HUDEP-2 (cell line): ENCODE measurements at regions not wholly inside any gene's neighbourhood (a gene's known extent, or its start where the extent isn't known, plus 50 kb on each side); places are given as distances from the start of the nearest gene placed in this dataset.
"Not testable (repeated sequence)": the region's sequence is repeated elsewhere in the genome, so short reads cannot be mapped to it uniquely, and the experiment has no call there.

Experiments
- DNase-seq, 76 experiments: peaks; one replicate each; lab custom pipeline; 2025; ENCODE audit not compliant: unreplicated experiment in 76 of 76; lab: John Stamatoyannopoulos, UW

- peak in 1 of 76 experiments; percentile 17 for DNase-seq
These were observed 50.2 kb upstream of the CPNE4 start for GRCh38 chr3:132084982-132085381.

- no peak for DNase-seq
These were observed 52.5 kb upstream of the CPNE4 start for GRCh38 chr3:132087356-132087755.

- no peak for DNase-seq
These were observed 53.5 kb upstream of the CPNE4 start for GRCh38 chr3:132088291-132088690.

- no peak for DNase-seq
These were observed 56.1 kb upstream of the CPNE4 start for GRCh38 chr3:132090921-132091320.

GRCh38 chr3:132116601-132117000 lies 81.8 kb upstream of the CPNE4 start:
- DNase-seq, result no peak

- no peak for DNase-seq
These were observed 82.8 kb upstream of the CPNE4 start for GRCh38 chr3:132117642-132118041.

GRCh38 chr3:132119531-132119930 lies 84.7 kb upstream of the CPNE4 start:
- no peak for DNase-seq

- DNase-seq, result no peak
These were observed 89.3 kb upstream of the CPNE4 start for GRCh38 chr3:132124096-132124495.

GRCh38 chr3:132124651-132125284 lies 90.0 kb upstream of the CPNE4 start:
- DNase-seq, result no peak

- no peak for DNase-seq
These were observed 99.8 kb upstream of the CPNE4 start for GRCh38 chr3:132134611-132135010.

GRCh38 chr3:132135628-132136333 lies 101.0 kb upstream of the CPNE4 start:
- no peak for DNase-seq

GRCh38 chr3:132136334-132136716 lies 101.5 kb upstream of the CPNE4 start:
- no peak for DNase-seq

GRCh38 chr3:132136902-132137301 lies 102.1 kb upstream of the CPNE4 start:
- DNase-seq, result not testable (repeated sequence)

- peak in 3 of 76 experiments; percentile 1 to 3 (median 2) for DNase-seq
These were observed 111.0 kb upstream of the CPNE4 start for GRCh38 chr3:132145833-132146232.

GRCh38 chr3:132154619-132155018 lies 119.8 kb upstream of the CPNE4 start:
- DNase-seq, result no peak

GRCh38 chr3:132159145-132159544 lies 124.3 kb upstream of the CPNE4 start:
- DNase-seq, result no peak

- DNase-seq, result no peak
These were observed 125.4 kb upstream of the CPNE4 start for GRCh38 chr3:132160198-132160597.

- no peak for DNase-seq
These were observed 126.8 kb upstream of the CPNE4 start for GRCh38 chr3:132161608-132162007.

- peak in 15 of 76 experiments; percentile 3 to 48 (median 23) for DNase-seq
These were observed 129.8 kb upstream of the CPNE4 start for GRCh38 chr3:132164469-132165092.

GRCh38 chr3:132167870-132168269 lies 133.1 kb upstream of the CPNE4 start:
- no peak for DNase-seq

GRCh38 chr3:132174500-132174899 lies 139.7 kb upstream of the CPNE4 start:
- no peak for DNase-seq

- DNase-seq, result peak in 31 of 76 experiments; percentile 1 to 63 (median 29)
These were observed 136.8 kb upstream of the ACP3 start for GRCh38 chr3:132180337-132180791.
